GM19372 (cell line): ENCODE measurements at regions not wholly inside any gene's neighbourhood (a gene's known extent, or its start where the extent isn't known, plus 50 kb on each side); places are given as distances from the start of the nearest gene placed in this dataset.

Experiments used
- ATAC-seq: cut with Tn5 transposase; IDR thresholded peaks from one replicate; pipeline ENCODE4 v1.9.1; 2021; ENCODE audit warnings: mild to moderate bottlenecking, low read depth, moderate library complexity; ENCODE audit not compliant: unreplicated experiment

DNA sequence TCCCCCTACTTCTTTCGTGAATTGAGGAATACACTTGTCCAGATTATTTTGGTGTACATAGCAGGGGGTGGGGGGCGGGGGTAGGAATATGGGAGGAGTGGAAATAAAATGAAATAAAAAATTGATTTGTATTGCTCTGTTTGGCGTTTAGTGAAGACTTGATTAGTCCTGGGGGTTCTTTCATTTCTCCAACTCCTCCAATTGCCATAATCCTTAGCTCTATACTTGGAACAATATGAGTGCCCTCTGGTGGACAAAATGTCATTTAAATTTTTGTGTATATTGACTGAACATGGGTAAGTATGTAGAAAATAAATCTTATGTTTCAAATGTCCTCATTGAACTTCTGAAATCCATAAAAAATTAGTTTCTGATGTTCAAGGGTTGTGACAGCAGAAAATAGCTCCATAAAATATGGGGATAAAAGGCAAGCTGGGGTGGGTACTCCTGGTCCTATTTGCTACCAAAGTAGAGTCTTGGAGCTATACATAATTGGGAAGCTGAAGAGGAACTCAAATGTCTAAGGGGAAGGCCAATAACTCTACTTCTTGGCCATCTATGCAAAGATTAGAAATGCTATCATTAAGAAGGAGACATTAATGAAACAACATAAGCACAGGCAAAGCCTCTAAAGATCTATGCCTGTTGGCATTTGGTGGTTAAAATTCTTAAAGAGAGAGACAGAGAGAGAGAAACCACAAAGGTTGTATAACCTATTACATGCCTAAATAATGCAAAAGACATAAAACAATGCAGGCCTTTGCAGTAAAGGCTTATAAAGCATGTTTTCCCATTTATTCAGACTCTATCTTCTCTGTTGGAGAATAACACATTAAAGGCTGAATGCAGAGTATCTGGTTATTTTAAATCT lies 421.6 kb downstream of the METTL15 start:
- ATAC-seq = no peak

DNA sequence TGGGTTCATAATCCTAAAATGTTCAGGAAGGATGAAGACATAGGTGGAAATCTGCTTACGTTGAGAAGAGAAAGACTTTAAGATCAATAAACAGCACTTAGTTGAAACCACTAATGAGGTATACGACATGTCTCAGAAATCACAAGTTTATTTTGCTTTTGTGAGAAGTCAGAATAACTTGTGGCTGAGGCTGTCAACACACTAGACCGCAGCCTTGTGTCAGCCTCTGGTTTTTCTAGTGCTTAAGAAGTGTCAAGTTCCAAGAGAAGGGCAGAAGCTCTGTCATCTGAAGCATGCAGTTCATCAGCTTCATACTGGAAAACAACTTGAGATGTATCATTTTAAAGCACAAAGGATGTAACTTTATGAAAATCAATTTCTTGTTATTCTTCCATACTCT lies 420.9 kb downstream of the METTL15 start:
- ATAC-seq = no peak

GRCh38 chr11:28528217-28528616 lies 420.0 kb downstream of the METTL15 start:
- no peak for ATAC-seq

- ATAC-seq = no peak
Observed at GRCh38 chr11:28526406-28526751, 418.2 kb downstream of the METTL15 start.

- ATAC-seq = no peak
Observed at GRCh38 chr11:28525636-28526405, 417.6 kb downstream of the METTL15 start.

- ATAC-seq = no peak
Observed at GRCh38 chr11:28524098-28524497, 415.9 kb downstream of the METTL15 start.

GRCh38 chr11:28521075-28521474 lies 412.9 kb downstream of the METTL15 start:
- no peak for ATAC-seq

GRCh38 chr11:28520291-28520690 lies 412.1 kb downstream of the METTL15 start:
- no peak for ATAC-seq

- no peak for ATAC-seq
Observed at GRCh38 chr11:28518825-28519224, 410.6 kb downstream of the METTL15 start.

- ATAC-seq = no peak
Observed at GRCh38 chr11:28517621-28518020, 409.4 kb downstream of the METTL15 start.

DNA sequence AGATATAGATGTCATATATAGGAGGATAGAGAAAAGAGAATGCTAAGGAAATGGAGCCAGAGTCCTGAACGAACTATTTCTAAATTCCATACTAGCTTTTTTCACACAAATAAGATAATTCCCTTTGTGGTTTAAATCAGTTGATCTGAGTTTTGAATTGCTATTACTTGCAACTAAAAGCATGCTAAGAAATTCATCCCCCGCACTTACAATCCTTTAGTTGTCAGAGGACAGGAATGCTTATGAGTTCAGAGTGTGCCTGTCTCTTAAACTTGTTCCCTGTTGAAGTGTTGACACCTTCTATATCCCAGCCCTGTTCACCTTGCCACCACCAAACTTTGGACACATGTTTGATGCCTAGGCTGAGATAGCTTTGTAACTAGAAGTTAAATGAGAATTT lies 406.2 kb downstream of the METTL15 start:
- ATAC-seq = no peak

- no peak for ATAC-seq
Observed at GRCh38 chr11:28512143-28512756, 404.1 kb downstream of the METTL15 start.

- no peak for ATAC-seq
Observed at GRCh38 chr11:28505232-28505631, 397.0 kb downstream of the METTL15 start.

GRCh38 chr11:28504555-28505110 lies 396.4 kb downstream of the METTL15 start:
- ATAC-seq = no peak

DNA sequence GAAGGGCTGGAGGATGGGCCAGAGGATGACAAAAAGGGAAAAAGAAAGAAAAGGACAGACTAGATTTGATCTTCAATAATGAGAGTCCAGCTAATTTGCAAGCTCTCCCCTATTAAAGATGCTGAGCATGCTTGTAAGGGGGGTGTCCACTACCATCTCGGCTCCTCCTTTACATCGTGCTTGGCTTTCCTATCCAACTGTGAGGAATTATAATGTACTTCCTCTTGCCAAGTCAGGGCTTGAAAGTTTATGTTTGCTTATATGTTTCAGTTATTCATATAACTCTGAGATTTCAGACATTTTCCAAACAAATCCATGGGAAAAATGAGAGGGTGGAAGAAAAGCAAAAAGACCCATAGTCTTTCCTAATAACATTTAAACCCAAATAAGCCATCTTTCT lies 387.1 kb downstream of the METTL15 start:
- no peak for ATAC-seq

DNA sequence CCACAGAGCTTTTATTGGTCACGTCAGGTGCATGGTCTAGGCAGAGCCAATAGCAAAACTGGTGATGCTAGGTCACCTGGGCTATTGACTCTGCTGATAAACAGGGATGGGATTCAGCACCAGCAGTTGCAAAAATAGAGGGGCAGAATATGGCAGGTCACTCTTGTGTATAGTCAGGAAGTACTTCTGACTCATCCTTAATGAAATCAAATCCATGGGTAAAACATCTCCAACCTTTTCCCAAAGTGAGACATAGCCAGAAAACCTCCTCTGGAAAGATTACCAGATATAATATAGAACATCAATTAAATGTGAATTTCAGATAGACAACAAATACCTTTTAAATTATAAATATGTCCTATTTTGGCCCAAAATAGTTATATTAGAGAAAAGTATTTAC lies 383.2 kb downstream of the METTL15 start:
- ATAC-seq = no peak

DNA sequence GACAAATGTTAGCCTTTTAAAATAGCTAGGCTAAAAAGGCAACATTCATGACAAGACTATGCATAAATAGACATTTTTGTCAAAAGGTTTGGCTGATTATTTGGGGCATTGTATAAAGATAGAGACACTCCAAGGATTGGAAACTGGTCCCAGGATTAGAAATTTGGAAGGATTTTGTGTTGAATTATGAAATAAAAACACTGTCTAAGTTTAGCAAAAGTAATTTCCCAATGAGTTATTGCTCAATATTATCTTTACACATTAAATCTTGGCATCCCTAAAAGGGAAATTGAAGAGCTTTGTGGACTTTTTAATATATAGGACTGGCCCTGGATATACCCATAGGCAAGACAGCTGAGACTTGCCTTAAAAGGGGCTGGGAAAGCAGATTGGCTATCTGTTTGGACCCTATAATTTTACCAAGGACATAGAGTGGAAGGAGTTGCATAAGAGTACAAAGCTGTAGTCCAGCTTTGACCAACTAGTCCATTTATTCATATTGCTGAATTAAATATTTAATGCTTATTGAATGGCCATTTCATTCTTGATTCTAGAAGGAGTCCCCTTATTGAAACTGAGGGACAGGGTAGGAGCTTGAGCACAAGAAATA lies 382.7 kb downstream of the METTL15 start:
- no peak for ATAC-seq

DNA sequence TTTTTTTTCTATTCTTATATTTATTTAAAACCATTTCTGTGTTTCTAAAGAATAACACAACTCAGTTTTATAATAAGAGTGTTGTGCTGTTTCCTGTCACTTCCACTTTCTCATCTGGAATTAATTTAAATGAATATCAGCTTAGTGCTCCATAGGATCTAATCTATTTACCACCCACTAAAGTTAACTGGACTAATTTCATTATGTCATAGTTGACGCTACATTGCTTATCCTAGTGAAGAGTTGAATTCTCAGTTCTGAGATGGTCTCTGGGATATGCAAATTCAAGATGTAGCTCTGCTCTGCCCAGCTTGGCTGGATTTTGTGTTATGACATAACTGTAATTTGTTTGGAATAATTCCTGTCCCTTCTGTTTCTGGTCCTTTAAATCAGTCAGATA lies 380.1 kb downstream of the METTL15 start:
- ATAC-seq = no peak

GRCh38 chr11:28483072-28483867 lies 375.1 kb downstream of the METTL15 start:
- ATAC-seq = no peak

DNA sequence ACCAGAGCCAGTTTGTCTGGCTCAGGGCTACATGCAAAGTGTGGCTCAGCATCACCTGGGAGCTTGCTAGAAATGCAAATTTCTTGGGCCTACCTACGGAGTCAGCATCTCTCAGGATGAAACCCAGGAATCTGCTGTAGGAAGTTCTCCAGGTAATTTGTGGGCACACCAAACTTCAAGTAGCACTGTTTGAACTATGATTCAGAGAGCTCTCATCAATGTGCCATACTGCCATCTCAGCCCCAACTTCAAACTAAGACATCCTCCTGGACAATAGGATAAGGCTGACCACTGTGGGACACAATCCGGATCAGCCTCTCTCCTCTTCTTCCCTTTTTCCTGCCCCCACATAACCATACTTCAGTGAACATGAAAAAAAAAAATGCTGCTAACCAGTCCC lies 374.5 kb downstream of the METTL15 start:
- ATAC-seq = no peak
